ENCODE measurements at regions not wholly inside any gene's neighbourhood (a gene's known extent, or its start where the extent isn't known, plus 50 kb on each side); places are given as distances from the start of the nearest gene placed in this dataset.

DNA sequence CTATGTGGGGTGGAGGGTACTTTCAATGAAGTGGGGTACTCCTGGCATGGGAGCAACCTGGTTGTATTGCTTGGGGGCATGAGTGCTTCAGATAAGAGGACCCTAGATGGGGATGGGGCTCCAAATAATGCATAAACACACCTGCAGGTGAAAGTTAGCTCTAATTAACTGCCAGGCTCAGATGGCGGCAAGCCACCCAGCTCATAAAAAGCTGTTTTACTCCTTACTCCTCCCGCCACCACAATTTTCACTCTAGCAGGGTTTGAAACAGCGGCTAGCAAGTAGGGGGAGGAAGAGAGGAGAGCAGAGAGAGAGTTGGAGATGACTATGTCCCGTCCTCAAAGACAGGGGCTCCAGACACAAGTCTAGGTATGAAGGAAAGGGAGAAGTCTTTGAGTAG is 117.7 kb upstream of the WSCD1 start:
- TF ChIP-seq, protein P1, sequence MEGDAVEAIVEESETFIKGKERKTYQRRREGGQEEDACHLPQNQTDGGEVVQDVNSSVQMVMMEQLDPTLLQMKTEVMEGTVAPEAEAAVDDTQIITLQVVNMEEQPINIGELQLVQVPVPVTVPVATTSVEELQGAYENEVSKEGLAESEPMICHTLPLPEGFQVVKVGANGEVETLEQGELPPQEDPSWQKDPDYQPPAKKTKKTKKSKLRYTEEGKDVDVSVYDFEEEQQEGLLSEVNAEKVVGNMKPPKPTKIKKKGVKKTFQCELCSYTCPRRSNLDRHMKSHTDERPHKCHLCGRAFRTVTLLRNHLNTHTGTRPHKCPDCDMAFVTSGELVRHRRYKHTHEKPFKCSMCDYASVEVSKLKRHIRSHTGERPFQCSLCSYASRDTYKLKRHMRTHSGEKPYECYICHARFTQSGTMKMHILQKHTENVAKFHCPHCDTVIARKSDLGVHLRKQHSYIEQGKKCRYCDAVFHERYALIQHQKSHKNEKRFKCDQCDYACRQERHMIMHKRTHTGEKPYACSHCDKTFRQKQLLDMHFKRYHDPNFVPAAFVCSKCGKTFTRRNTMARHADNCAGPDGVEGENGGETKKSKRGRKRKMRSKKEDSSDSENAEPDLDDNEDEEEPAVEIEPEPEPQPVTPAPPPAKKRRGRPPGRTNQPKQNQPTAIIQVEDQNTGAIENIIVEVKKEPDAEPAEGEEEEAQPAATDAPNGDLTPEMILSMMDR (IDR thresholded peaks at IDR 0.05; ENCODE audit: borderline replicate concordance, control extremely low read depth, extremely low read depth, insufficient read depth, missing control alignments), result no peak
- in situ Hi-C loops (cut with MboI; ENCODE audit: low sequenced_read_pairs, unreplicated experiment), result no loop called here
- no peak for DNase-seq (ENCODE audit: low spot score)

DNA sequence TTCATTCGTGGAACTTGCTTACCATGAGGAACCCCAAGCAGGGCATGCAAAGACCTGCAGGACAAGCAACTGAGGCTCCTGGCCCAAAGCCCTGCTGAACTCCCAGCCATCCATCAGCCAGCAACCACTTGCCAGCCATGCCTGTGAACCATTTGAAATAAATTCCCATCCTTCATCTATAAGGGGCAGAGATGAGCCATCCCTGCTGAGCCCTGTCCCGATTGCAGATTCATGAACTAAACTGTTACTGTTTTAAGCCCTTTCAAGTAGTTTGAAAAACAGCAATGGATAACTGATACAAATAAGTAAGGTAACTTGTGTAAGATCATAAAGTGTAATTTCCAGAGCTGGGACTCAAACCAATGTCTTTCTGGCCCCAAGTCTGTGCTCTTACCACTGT is 114.4 kb upstream of the WSCD1 start:
- in situ Hi-C loops (cut with MboI; ENCODE audit: low sequenced_read_pairs, unreplicated experiment), result no loop called here
- TF ChIP-seq, protein P1 (IDR thresholded peaks at IDR 0.05; ENCODE audit: borderline replicate concordance, control extremely low read depth, extremely low read depth, insufficient read depth, missing control alignments), result no peak
- DNase-seq (ENCODE audit: low spot score), result no peak

DNA sequence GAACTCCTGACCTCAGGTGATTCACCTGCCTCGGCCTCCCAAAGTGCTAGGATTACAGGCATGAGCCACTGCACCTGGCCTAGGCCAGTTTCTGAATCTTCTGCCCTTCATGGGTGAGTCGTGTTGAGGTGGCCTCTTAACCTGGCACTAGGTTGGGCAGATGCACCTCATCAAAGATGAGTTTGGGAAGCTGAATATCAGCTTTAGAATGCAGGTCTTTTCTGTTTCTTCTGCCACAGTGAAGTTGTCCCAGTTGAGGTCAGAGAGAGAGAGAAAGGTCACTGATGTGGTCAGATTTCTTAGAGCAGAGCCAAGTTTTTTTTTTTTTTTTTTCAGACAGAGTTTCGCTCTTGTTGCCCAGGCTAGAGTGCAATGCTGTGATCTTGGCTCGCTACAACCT is 111.3 kb upstream of the WSCD1 start:
- in situ Hi-C loops (cut with MboI; ENCODE audit: low sequenced_read_pairs, unreplicated experiment), result no loop called here
- DNase-seq (ENCODE audit: low spot score), result no peak
- TF ChIP-seq, protein P1 (IDR thresholded peaks at IDR 0.05; ENCODE audit: borderline replicate concordance, control extremely low read depth, extremely low read depth, insufficient read depth, missing control alignments), result no peak

DNA sequence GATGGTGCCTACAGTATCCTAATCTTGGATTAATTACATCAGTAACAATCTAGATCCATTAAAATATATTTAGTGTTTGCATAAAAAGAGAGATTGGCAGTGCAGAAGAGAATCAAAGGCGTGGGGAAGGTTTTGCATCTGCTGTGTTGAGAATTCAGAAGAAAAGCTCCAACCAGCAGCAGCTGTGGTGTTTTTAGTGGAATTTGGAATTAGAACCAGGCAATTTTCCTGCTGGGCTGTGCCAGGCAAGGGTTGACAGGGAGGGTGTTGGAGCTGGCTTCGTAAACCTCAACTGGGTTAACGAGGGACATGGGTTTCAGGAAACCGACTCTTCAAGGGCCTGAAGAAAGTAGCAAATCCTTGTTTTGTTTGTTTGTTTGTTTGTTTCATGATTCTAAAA is 107.8 kb upstream of the WSCD1 start:
- TF ChIP-seq, protein P1 (IDR thresholded peaks at IDR 0.05; ENCODE audit: borderline replicate concordance, control extremely low read depth, extremely low read depth, insufficient read depth, missing control alignments), result no peak
- in situ Hi-C loops (cut with MboI; ENCODE audit: low sequenced_read_pairs, unreplicated experiment), result no loop called here
- no peak for DNase-seq (ENCODE audit: low spot score)

DNA sequence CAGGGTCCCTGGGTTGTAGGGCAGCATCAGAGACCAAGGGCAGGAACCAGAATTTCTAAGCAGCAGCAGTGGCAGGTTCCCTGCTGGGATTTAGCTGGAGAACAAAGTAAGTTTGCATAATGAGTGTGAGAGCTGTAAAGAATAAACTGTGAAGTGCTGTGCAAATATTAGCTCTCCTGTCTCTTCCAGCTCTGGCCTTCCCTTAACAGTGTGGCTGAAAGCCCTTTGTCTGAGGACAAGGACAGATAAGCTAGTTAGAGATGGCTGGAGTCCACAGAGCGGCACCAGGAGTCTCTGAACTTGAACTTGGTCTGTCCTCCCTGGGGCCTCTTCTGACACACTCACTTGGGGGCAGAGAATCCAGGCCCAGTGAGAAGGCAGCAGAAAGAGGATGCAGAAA is 98.2 kb upstream of the WSCD1 start:
- in situ Hi-C loops (cut with MboI; ENCODE audit: low sequenced_read_pairs, unreplicated experiment), result no loop called here
- TF ChIP-seq, protein P1 (IDR thresholded peaks at IDR 0.05; ENCODE audit: borderline replicate concordance, control extremely low read depth, extremely low read depth, insufficient read depth, missing control alignments), result no peak
- DNase-seq (ENCODE audit: low spot score), result no peak

DNA sequence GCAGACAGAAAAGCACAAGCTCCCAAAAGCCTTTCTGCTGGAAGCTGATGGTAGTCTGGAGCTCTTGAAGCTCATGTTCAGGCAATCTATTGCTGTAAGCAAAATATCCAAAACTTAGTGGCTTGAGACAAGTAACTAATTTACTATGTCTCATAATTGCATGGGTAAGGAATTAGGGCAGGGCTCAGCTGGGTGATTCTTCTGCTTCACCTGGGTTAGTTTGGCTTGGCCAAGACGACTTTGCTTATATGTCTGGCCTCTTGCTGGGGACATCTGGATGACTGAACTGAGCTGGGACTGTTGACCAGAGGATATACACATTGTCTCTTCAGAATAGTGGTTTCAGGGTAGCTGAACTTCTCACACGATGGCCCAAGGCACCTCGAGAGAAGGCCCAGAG is 96.8 kb upstream of the WSCD1 start:
- in situ Hi-C loops (cut with MboI; ENCODE audit: low sequenced_read_pairs, unreplicated experiment), result no loop called here
- no peak for DNase-seq (ENCODE audit: low spot score)
- TF ChIP-seq, protein P1 (IDR thresholded peaks at IDR 0.05; ENCODE audit: borderline replicate concordance, control extremely low read depth, extremely low read depth, insufficient read depth, missing control alignments), result no peak

DNA sequence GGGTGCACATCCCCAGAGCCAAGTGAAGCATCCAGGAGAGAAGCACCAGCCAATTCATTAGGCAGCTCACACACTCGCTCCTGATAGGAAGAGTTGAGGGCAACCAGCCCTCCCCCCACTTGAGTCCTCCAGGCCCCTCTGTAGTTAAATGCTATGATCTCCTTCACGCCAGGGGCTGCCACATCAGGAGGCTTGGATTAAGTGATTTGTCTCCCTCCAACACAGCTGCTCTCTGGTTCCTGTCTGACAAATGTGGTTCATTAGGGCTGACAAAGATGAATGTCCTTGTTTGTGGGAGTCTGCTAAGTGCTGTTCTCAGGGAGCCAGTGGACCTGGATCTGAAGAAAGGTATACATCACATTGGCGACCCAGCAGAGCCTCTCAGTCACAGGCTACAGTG is 94.5 kb upstream of the WSCD1 start:
- in situ Hi-C loops (cut with MboI; ENCODE audit: low sequenced_read_pairs, unreplicated experiment), result no loop called here
- TF ChIP-seq, protein P1 (IDR thresholded peaks at IDR 0.05; ENCODE audit: borderline replicate concordance, control extremely low read depth, extremely low read depth, insufficient read depth, missing control alignments), result no peak
- no peak for DNase-seq (ENCODE audit: low spot score)
